ENCODE measurements at regions not wholly inside any gene's neighbourhood (a gene's known extent, or its start where the extent isn't known, plus 50 kb on each side); places are given as distances from the start of the nearest gene placed in this dataset.
"Not testable (repeated sequence)": the region's sequence is repeated elsewhere in the genome, so short reads cannot be mapped to it uniquely, and the experiment has no call there.

DNA sequence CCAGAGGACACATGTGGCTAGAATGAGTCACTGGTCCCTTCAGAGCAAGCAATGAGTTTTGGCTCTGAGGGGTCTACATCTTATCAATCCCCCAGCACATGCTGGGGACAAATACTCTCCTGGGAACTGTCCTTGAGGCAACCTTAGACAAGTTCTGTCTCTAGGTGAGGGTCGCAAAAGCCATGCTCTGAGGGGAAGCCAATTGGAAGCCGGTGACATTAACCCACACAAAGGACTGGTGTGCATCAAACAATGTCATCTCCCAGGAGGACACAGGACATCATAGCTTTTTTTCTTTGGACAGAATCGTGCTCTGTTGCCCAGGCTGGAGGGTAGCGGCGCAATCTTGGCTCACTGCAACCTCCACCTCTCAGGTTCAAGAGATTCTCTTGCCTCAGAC, 111.6 kb upstream of the ZNF722 start:
- H3K27me3 ChIP-seq (ENCODE audit: insufficient read depth, low read length, poor library complexity, severe bottlenecking): no peaks in the 10 kb centered on the region
- H3K9me2 ChIP-seq (replicated peaks; ENCODE audit: low read depth, low read length): no peaks in the 10 kb centered on the region
- H3K9me3 ChIP-seq (ENCODE audit: insufficient read depth, low read depth, low read length): peaks cover 17% of the 10 kb centered on the region; the same call in 1 of the 2 replicates
- H3K4me3 ChIP-seq (ENCODE audit: low read length, poor library complexity, severe bottlenecking): no peak overlapping the region
- H3K9ac ChIP-seq (ENCODE audit: low read depth, low read length, poor library complexity, severe bottlenecking): no peak overlapping the region
- TF ChIP-seq EZH2phosphoT487 (IDR thresholded peaks at IDR 0.05; ENCODE audit: borderline replicate concordance) (no peak), CTCF (conservative IDR thresholded peaks at IDR 0.05; ENCODE audit: low read length) (no peak)
- no peak overlapping the region for H2AFZ ChIP-seq (ENCODE audit: low read length)
- no peaks in the 10 kb centered on the region for H3K4me1 ChIP-seq (ENCODE audit: insufficient read depth, low read length, poor library complexity, severe bottlenecking)
- H3K4me2 ChIP-seq (ENCODE audit: low read depth, low read length, poor library complexity, severe bottlenecking): no peak overlapping the region
- no peaks in the 10 kb centered on the region for H3K36me3 ChIP-seq (ENCODE audit: insufficient read depth, low read length)
- no peaks in the 10 kb centered on the region for H3K79me2 ChIP-seq (ENCODE audit: insufficient read depth, low read length)
- H4K20me1 ChIP-seq (ENCODE audit: insufficient read depth, low read length, poor library complexity, severe bottlenecking): no peaks in the 10 kb centered on the region
- no peaks in the 10 kb centered on the region for H3F3A ChIP-seq (ENCODE audit: low read depth)

DNA sequence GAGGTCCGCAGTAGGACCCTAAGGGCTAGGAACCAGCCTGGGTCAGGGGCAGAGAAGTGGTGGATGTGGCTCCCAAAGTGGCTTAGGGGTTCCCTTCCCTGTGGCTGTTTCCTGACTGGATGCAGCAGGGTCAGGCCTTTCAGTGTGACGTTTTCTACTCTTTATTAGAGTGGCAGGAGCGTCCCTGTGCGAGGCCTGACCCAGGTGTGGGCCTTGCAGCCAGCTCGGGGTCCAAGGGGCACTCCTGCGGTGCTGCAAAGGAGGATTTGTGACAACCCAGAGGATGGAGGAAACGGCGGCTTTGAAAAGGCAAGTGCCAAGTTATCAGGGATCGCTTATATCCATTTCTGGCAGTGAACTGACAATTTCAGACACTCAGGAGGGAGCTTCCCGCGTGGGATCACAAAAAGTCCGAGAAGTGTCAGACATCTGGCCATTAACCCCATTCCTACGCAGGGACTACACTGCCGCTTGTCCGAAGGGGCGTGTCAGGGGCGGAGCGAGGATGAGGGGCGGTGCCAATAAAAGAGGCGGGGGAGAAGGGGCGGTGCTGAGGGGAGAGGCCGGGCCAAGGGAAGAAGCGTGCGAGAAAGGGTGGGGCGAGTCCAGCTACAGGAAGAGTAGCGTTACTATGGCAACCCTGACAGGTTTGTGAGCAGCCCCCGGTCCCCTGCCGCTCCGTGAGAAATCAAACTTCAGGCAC, 98.8 kb upstream of the ZNF722 start:
- Histone ChIP-seq H3K4me2 (ENCODE audit: low read depth, low read length, poor library complexity, severe bottlenecking) (peak overlapping the region; percentile 44), H3K4me1 (ENCODE audit: insufficient read depth, low read length, poor library complexity, severe bottlenecking) (no peaks in the 10 kb centered on the region), H3K79me2 (ENCODE audit: insufficient read depth, low read length) (no peaks in the 10 kb centered on the region), H3K9ac (ENCODE audit: low read depth, low read length, poor library complexity, severe bottlenecking) (no peak overlapping the region), H3K27me3 (ENCODE audit: insufficient read depth, low read length, poor library complexity, severe bottlenecking) (no peaks in the 10 kb centered on the region), H3K36me3 (ENCODE audit: insufficient read depth, low read length) (no peaks in the 10 kb centered on the region), H4K20me1 (ENCODE audit: insufficient read depth, low read length, poor library complexity, severe bottlenecking) (no peaks in the 10 kb centered on the region), H3F3A (ENCODE audit: low read depth) (no peaks in the 10 kb centered on the region), H3K9me3 (ENCODE audit: insufficient read depth, low read depth, low read length) (peaks cover 2% of the 10 kb centered on the region; the same call in 1 of the 2 replicates), H3K9me2 (replicated peaks; ENCODE audit: low read depth, low read length) (no peaks in the 10 kb centered on the region), H3K4me3 (ENCODE audit: low read length, poor library complexity, severe bottlenecking) (peak overlapping the region; percentile 64), H2AFZ (ENCODE audit: low read length) (peak overlapping the region; percentile 35; the same call in 1 of the 2 replicates)
- TF ChIP-seq CTCF (conservative IDR thresholded peaks at IDR 0.05; ENCODE audit: low read length) (no peak), EZH2phosphoT487 (IDR thresholded peaks at IDR 0.05; ENCODE audit: borderline replicate concordance) (no peak)

GRCh38 chr7:63900394-63901203, 98.0 kb upstream of the ZNF722 start:
- H4K20me1 ChIP-seq (ENCODE audit: insufficient read depth, low read length, poor library complexity, severe bottlenecking): no peaks in the 10 kb centered on the region
- no peaks in the 10 kb centered on the region for H3K4me1 ChIP-seq (ENCODE audit: insufficient read depth, low read length, poor library complexity, severe bottlenecking)
- no peaks in the 10 kb centered on the region for H3K9me2 ChIP-seq (replicated peaks; ENCODE audit: low read depth, low read length)
- peak overlapping the region; percentile 64 for H3K4me3 ChIP-seq (ENCODE audit: low read length, poor library complexity, severe bottlenecking)
- H3K9me3 ChIP-seq (ENCODE audit: insufficient read depth, low read depth, low read length): peaks cover 2% of the 10 kb centered on the region; the same call in 1 of the 2 replicates
- peak overlapping the region; percentile 44 for H3K4me2 ChIP-seq (ENCODE audit: low read depth, low read length, poor library complexity, severe bottlenecking)
- H3F3A ChIP-seq (ENCODE audit: low read depth): no peaks in the 10 kb centered on the region
- H2AFZ ChIP-seq (ENCODE audit: low read length): peak overlapping the region; percentile 35; the same call in 1 of the 2 replicates
- H3K79me2 ChIP-seq (ENCODE audit: insufficient read depth, low read length): no peaks in the 10 kb centered on the region
- H3K27me3 ChIP-seq (ENCODE audit: insufficient read depth, low read length, poor library complexity, severe bottlenecking): no peaks in the 10 kb centered on the region
- TF ChIP-seq EZH2phosphoT487 (IDR thresholded peaks at IDR 0.05; ENCODE audit: borderline replicate concordance) (no peak), CTCF (conservative IDR thresholded peaks at IDR 0.05; ENCODE audit: low read length) (no peak)
- no peaks in the 10 kb centered on the region for H3K36me3 ChIP-seq (ENCODE audit: insufficient read depth, low read length)
- H3K9ac ChIP-seq (ENCODE audit: low read depth, low read length, poor library complexity, severe bottlenecking): no peak overlapping the region

DNA sequence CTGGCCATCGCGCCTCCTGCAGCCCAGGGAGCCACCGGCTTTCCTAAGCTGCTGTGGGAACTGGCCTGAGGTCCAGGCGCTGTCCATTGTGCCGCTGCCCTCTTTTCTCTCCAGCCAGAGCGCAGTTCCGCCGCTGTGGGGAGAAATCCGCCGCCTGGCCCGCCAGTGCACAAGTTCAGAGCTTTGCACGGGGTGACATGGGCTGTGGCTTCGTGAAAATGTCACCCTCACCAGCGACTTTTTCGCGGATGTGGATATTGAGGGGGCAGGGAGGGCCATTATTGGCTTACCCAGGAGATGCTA, 97.5 kb upstream of the ZNF722 start:
- H3K79me2 ChIP-seq (ENCODE audit: insufficient read depth, low read length); H3K4me1 ChIP-seq (ENCODE audit: insufficient read depth, low read length, poor library complexity, severe bottlenecking); H3K9me2 ChIP-seq (replicated peaks; ENCODE audit: low read depth, low read length); H2AFZ ChIP-seq (ENCODE audit: low read length); H3K9ac ChIP-seq (ENCODE audit: low read depth, low read length, poor library complexity, severe bottlenecking); H3K36me3 ChIP-seq (ENCODE audit: insufficient read depth, low read length); H3F3A ChIP-seq (ENCODE audit: low read depth); H4K20me1 ChIP-seq (ENCODE audit: insufficient read depth, low read length, poor library complexity, severe bottlenecking); H3K27me3 ChIP-seq (ENCODE audit: insufficient read depth, low read length, poor library complexity, severe bottlenecking); H3K9me3 ChIP-seq (ENCODE audit: insufficient read depth, low read depth, low read length): not testable (repeated sequence)
- peak overlapping the region; percentile 16 for H3K4me2 ChIP-seq (ENCODE audit: low read depth, low read length, poor library complexity, severe bottlenecking)
- H3K4me3 ChIP-seq (ENCODE audit: low read length, poor library complexity, severe bottlenecking): peak overlapping the region; percentile 64

All from Loucy (cell line).